ENCODE measurements at regions not wholly inside any gene's neighbourhood (a gene's known extent, or its start where the extent isn't known, plus 50 kb on each side); places are given as distances from the start of the nearest gene placed in this dataset.
"Not testable (repeated sequence)": the region's sequence is repeated elsewhere in the genome, so short reads cannot be mapped to it uniquely, and the experiment has no call there.

- no peak overlapping the region for H3K4me3 ChIP-seq (ENCODE audit: low read depth, low read length)
- no peak for TF ChIP-seq CTCF (IDR thresholded peaks at IDR 0.05; ENCODE audit: low read depth, low read length)
These were observed 1524.3 kb downstream of the HACE1 start for GRCh38 chr6:103335412-103335811.

- TF ChIP-seq CTCF (IDR thresholded peaks at IDR 0.05; ENCODE audit: low read depth, low read length), result no peak
- H3K4me3 ChIP-seq (ENCODE audit: low read depth, low read length), result no peak overlapping the region
These were observed 1532.7 kb downstream of the HACE1 start for GRCh38 chr6:103326760-103327757.

GRCh38 chr6:103313432-103313831, 1546.3 kb downstream of the HACE1 start:
- H3K4me3 ChIP-seq (ENCODE audit: low read depth, low read length), result no peak overlapping the region
- TF ChIP-seq CTCF (IDR thresholded peaks at IDR 0.05; ENCODE audit: low read depth, low read length), result no peak

GRCh38 chr6:103294376-103294775, 1565.3 kb downstream of the HACE1 start:
- H3K4me3 ChIP-seq (ENCODE audit: low read depth, low read length), result not testable (repeated sequence)

GRCh38 chr6:103284835-103285234, 1574.9 kb downstream of the HACE1 start:
- H3K4me3 ChIP-seq (ENCODE audit: low read depth, low read length), result no peak overlapping the region
- TF ChIP-seq CTCF (IDR thresholded peaks at IDR 0.05; ENCODE audit: low read depth, low read length), result no peak

- no peak overlapping the region for H3K4me3 ChIP-seq (ENCODE audit: low read depth, low read length)
- TF ChIP-seq CTCF (IDR thresholded peaks at IDR 0.05; ENCODE audit: low read depth, low read length), result no peak
These were observed 1579.3 kb downstream of the HACE1 start for GRCh38 chr6:103280417-103280816.

- no peak overlapping the region for H3K4me3 ChIP-seq (ENCODE audit: low read depth, low read length)
- TF ChIP-seq CTCF (IDR thresholded peaks at IDR 0.05; ENCODE audit: low read depth, low read length), result no peak
These were observed 1581.8 kb downstream of the HACE1 start for GRCh38 chr6:103277936-103278335.
